ENCODE measurements at regions not wholly inside any gene's neighbourhood (a gene's known extent, or its start where the extent isn't known, plus 50 kb on each side); places are given as distances from the start of the nearest gene placed in this dataset.
"Not testable (repeated sequence)": the region's sequence is repeated elsewhere in the genome, so short reads cannot be mapped to it uniquely, and the experiment has no call there.

- DNase-seq (ENCODE audit: low read depth in 4 of 4, low spot score in 1 of 4): no peak
Observed at GRCh38 chr6:85866758-85867401, 224.2 kb upstream of the SYNCRIP start.

DNA sequence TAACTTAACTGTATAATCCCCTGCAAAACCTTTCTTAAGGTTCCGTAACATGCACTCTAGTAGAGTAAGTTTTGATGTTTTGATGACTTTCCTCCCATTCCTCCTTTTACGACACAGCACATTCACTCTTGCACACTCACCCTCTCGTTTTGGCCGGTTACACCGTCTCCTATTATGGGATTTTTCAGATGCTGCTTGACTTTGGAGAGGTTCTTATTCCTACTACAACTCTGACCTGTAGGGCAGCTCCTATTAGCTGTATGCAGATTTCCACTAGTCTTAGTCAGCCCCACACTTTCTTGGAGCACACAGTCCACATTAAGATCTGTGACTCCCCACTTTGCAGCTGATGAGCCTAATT lies 223.7 kb upstream of the SYNCRIP start:
- DNase-seq (ENCODE audit: low read depth in 4 of 4, low spot score in 1 of 4): no peak

GRCh38 chr6:85865420-85866369 lies 223.0 kb upstream of the SYNCRIP start:
- no peak for DNase-seq (ENCODE audit: low read depth in 4 of 4, low spot score in 1 of 4)

DNA sequence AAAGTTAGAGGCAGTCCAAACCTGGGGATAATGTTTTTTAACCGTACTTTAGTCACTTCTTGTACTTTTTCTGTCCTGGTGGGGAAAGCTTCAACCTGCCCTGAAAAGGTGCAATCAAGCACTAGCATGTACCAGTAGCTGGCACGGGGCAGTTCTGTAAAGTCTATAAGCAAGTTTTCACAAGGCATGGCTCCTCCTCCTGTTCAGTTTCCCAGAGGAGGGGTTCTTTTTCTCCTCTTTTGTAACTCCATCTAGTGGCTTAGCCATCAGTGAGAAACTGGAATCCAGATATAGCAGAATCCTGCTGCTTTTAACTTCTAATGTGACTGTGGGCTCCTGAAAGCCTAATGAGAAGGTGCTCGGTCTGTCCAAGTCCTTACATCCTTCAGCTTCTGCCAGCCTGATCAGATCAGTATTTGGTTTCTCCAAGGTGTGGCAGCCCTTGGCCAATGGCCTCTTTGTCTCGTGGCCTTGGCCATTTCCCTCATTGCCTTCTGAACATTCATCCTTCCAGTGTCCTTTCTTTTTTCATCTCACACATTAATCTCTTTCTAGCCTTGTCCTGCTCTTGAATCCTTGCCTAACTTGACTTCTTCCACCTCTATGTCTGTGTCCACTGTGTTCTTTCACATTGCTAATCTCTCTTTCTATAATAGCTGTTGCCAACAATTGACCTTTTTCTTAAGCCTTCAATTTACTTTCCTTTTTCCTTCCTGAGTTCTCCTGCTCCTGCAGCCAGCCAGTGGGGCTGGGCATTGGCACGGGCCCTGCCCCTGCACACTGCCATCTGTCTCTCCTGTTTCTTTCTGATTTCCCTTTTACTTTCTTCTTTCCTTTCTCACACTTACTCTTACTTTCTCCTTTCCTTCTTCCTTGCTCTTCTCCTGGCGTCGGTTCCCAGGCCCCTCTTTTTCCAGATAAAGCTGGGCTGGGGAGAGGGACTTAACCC lies 222.0 kb upstream of the SYNCRIP start:
- no peak for DNase-seq (ENCODE audit: low read depth in 4 of 4, low spot score in 1 of 4)

- no peak for DNase-seq (ENCODE audit: low read depth in 4 of 4, low spot score in 1 of 4)
Observed at GRCh38 chr6:85856235-85856634, 213.5 kb upstream of the SYNCRIP start.

- DNase-seq (ENCODE audit: low read depth in 4 of 4, low spot score in 1 of 4): not testable (repeated sequence)
Observed at GRCh38 chr6:85838351-85839119, 195.8 kb upstream of the SYNCRIP start.

DNA sequence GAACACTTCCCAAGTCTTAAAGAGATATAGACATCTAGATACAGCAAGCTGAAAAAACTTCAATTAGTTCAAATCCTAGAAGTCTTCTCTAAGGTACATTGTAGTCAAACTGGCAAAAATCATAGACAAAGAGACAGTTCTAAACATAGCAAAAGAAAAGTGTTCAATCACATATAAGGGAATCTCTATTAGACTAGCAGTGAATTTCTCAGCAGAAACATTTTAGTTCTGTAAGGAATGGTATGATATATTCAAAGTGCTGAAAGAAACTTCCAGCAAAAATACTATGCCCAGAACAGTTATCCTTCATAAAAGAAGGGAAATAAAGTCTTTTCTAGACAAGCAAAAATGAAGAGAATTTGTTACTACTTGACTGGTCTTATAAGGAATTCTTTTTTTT lies 186.3 kb upstream of the SYNCRIP start:
- no peak for DNase-seq (ENCODE audit: low read depth in 4 of 4, low spot score in 1 of 4)

DNA sequence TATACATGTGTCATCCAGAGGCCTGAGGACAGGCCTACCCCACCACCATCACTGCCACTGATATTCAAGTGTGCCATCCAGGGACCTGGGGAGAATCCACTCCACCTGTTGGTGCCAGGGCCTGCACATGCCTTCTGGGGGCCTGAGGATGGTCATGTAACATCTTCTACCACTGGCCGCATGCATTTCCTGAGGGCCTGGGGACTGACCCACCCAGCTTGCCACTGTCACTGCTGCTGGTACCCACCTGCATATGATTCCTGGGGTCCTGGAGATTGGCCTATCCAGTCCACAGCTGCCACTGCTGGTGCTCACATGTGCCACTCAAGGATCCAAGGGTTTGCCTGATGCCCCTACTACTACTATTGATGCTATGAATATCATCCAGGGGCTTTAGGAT lies 184.3 kb upstream of the SYNCRIP start:
- DNase-seq (ENCODE audit: low read depth in 4 of 4, low spot score in 1 of 4): no peak

GRCh38 chr6:85824329-85824728 lies 181.6 kb upstream of the SYNCRIP start:
- DNase-seq (ENCODE audit: low read depth in 4 of 4, low spot score in 1 of 4): no peak

DNA sequence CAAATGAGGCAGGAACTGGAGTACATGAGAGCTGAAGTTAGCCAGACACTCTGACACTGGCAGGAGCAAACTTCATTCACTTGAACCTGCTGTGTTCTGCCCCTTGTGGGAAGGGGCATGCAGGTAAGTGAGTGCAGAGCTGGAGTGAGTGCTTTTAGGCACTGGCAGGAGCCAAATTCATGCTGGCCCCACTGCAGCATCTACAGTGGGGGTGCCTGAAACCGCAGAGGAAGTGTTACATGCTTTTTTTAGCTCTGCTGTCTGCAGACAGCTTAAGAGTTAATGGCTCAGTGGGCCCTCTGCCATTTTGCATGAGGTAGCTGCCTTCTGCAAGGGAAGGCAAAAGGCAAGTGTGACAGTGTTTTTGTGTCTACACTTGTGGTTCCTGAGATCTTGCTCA lies 167.9 kb upstream of the SYNCRIP start:
- no peak for DNase-seq (ENCODE audit: low read depth in 4 of 4, low spot score in 1 of 4)

DNA sequence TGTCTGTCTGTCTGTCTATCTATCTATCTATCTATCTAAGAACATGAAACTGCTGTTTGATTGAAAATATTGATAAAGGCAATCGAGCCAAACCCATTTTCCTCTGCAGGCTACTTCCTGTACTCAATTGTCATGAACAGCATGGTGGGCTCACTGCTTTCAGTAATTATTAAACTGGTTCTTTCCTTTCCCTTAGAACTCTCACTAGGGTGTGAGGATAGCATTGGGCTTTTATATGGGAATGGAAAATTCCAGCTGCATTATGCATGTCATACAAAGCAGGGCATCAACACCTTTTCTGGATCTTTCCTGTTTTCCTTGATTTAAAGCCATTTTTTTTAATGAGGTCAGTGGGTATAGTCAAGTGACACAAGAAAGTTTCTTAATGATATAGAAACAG lies 161.0 kb upstream of the SYNCRIP start:
- DNase-seq (ENCODE audit: low read depth in 4 of 4, low spot score in 1 of 4): no peak

DNA sequence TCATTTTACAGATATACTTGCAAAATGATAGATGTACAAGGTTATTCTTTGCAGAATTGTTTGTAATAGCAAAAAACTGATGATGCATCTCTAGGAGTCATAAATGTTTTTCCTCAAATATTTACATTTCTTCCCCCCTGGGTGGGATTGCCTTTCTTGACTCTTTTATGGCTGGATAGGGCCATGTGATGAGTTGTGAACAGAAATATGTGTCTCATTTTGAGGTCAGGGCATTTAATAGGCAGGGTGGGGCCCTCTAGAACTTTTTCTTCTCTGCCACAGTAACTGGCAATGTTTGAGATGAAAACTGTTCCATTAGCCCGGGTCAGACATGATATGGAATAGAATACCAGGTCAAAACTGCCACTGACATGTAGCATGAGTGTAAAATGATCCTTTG lies 159.5 kb upstream of the SYNCRIP start:
- DNase-seq (ENCODE audit: low read depth in 4 of 4, low spot score in 1 of 4): no peak

DNA sequence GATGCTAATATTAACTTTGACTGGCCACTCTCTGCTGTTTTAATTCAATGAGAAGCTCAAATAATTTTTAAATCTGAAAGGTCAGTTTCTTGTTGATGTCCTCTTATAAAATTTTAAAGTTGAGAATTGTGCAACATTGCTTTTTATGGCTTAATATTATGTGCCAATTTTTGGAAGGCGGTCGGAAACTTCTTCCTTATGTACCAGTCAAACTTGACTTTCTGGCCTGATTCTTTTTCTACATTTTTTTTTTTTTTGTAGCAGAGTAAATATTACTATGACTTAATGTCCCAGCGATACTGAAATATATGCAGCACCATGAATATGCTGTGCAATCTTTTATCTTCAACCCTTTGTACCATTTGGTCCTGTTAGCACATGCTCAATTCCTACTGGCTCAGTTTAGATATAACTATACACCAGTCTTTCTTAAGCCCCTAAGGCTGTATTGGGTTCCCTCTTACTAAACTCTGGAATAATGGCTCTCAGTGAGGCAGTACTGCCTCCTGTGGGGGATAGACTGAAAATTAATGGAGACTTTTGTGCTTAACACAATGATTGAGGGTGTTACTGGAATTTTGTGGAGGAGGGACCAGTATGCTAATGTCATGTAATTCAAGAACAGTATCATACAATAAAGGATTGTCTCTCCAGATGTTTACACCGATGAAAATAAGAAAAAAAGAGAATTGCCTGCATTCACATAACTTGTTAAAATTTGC lies 156.4 kb upstream of the SYNCRIP start:
- no peak for DNase-seq (ENCODE audit: low read depth in 4 of 4, low spot score in 1 of 4)

- DNase-seq (ENCODE audit: low read depth in 4 of 4, low spot score in 1 of 4): no peak
Observed at GRCh38 chr6:85797993-85798392, 155.3 kb upstream of the SYNCRIP start.

DNA sequence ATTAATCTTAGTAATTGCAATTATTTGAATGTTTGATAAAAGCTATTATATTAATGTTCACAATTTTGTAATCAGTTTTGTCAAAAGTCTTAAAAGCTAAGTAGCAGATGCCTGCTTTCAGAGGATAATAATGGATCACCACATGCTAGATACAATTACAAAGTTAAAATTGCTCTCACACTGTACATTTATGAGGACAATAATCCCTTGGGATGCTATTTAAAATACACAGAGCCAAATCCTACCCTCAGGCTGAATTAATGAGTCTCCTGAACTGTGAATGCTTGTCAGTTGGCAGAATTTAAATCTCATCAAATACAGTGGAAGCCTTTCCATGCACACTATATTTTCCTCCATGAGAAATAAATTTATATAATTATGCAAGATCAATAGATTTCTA lies 153.3 kb upstream of the SYNCRIP start:
- no peak for DNase-seq (ENCODE audit: low read depth in 4 of 4, low spot score in 1 of 4)

GRCh38 chr6:85792254-85792653 lies 149.6 kb upstream of the SYNCRIP start:
- DNase-seq (ENCODE audit: low read depth in 4 of 4, low spot score in 1 of 4): no peak

- DNase-seq (ENCODE audit: low read depth in 4 of 4, low spot score in 1 of 4): no peak
Observed at GRCh38 chr6:85775883-85776282, 133.2 kb upstream of the SYNCRIP start.

DNA sequence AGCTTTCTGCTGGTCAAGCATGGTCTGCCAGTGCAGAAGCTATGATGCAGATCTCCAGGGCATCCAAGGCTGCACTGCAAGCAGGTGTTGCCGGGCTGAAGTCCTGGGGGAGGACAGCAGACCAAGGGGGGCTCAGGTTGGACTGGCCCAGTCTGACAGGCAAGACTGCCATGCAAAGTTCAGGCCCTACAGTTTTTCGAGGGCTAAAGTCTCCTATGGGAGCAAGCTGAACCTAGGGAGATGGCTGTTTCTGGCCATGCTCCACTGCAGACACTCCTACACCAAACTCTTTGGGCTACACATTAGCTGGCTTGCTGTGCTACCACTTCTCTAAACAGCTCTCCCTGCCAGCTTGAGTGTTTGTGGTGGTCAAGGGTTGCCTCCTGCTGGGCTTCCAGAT lies 130.0 kb upstream of the SYNCRIP start:
- no peak for DNase-seq (ENCODE audit: low read depth in 4 of 4, low spot score in 1 of 4)

GRCh38 chr6:85771925-85772430 lies 129.3 kb upstream of the SYNCRIP start:
- no peak for DNase-seq (ENCODE audit: low read depth in 4 of 4, low spot score in 1 of 4)

DNA sequence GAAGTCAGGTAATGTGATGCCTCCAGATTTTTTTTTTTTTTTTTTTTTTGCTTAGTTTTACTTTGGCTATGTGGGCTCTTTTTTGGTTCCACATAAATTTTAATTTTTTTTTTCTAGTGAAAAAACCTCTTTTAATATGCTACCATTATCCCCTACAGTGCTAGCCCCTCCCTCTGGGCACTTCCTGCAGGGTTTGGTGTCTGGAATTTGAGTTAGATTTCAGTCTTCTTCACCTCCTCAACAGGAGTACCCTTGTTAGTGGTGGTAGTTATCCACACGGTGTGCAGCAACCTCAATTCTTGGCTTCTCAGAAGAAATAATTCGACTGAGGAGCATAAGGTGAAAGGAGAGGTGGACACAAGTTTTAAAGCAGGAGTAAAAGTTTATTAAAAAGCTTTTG lies 128.8 kb upstream of the SYNCRIP start:
- no peak for DNase-seq (ENCODE audit: low read depth in 4 of 4, low spot score in 1 of 4)
